ENCODE measurements at regions not wholly inside any gene's neighbourhood (a gene's known extent, or its start where the extent isn't known, plus 50 kb on each side); places are given as distances from the start of the nearest gene placed in this dataset.

DNA sequence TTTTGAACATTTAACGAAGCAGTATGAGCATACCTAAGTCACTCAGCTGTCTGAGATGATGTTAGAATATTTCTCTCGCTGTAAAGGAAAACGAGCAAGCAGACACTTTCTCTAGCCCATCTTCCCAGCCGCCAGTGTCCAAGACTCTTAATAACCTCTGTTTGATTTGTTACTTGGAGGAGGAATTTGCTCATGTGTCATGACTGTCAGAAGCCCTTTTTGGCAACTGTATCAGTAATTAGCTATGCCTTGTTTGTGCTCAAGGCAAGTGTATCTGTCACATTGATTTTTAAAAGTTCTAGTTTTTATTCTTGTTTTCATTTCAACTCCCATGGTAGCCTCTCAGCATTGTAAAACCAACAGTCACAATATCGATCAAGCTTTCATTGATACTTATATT lies 828.4 kb upstream of the SLC10A2 start:
- TF ChIP-seq, protein P1, sequence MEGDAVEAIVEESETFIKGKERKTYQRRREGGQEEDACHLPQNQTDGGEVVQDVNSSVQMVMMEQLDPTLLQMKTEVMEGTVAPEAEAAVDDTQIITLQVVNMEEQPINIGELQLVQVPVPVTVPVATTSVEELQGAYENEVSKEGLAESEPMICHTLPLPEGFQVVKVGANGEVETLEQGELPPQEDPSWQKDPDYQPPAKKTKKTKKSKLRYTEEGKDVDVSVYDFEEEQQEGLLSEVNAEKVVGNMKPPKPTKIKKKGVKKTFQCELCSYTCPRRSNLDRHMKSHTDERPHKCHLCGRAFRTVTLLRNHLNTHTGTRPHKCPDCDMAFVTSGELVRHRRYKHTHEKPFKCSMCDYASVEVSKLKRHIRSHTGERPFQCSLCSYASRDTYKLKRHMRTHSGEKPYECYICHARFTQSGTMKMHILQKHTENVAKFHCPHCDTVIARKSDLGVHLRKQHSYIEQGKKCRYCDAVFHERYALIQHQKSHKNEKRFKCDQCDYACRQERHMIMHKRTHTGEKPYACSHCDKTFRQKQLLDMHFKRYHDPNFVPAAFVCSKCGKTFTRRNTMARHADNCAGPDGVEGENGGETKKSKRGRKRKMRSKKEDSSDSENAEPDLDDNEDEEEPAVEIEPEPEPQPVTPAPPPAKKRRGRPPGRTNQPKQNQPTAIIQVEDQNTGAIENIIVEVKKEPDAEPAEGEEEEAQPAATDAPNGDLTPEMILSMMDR (IDR thresholded peaks at IDR 0.05), result no peak
- TF ChIP-seq POLR2A (IDR thresholded peaks at IDR 0.05), result no peak

Data from lower leg skin (tissue), 3 donors.